ENCODE measurements at regions not wholly inside any gene's neighbourhood (a gene's known extent, or its start where the extent isn't known, plus 50 kb on each side); places are given as distances from the start of the nearest gene placed in this dataset.

DNA sequence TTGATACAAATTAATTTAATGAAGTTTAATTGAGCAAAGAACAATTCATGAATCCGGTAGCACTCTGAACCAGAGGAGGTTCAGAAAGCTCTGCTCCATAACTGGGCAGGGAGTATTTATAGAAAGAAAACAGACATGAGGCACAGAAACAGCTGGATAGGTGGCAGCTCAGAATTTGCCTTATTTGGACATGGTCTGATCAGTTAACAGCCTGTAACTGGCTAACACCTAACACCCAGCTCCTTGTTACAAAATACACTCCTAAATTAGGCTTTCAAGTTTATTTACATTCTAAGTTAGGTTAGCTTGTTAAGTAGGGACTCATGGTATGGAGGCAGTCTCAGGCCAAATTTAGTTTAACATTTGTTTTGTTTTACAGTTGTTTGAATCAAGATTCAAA lies 67.8 kb upstream of the TMCC3 start:
- TF ChIP-seq, protein P1, sequence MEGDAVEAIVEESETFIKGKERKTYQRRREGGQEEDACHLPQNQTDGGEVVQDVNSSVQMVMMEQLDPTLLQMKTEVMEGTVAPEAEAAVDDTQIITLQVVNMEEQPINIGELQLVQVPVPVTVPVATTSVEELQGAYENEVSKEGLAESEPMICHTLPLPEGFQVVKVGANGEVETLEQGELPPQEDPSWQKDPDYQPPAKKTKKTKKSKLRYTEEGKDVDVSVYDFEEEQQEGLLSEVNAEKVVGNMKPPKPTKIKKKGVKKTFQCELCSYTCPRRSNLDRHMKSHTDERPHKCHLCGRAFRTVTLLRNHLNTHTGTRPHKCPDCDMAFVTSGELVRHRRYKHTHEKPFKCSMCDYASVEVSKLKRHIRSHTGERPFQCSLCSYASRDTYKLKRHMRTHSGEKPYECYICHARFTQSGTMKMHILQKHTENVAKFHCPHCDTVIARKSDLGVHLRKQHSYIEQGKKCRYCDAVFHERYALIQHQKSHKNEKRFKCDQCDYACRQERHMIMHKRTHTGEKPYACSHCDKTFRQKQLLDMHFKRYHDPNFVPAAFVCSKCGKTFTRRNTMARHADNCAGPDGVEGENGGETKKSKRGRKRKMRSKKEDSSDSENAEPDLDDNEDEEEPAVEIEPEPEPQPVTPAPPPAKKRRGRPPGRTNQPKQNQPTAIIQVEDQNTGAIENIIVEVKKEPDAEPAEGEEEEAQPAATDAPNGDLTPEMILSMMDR (IDR thresholded peaks at IDR 0.05): no peak
- TF ChIP-seq POLR2A (IDR thresholded peaks at IDR 0.05) (no peak), POLR2AphosphoS5 (IDR thresholded peaks at IDR 0.05) (peak; percentile 9)

Data from prostate gland (tissue), 2 donors.